ENCODE measurements at regions not wholly inside any gene's neighbourhood (a gene's known extent, or its start where the extent isn't known, plus 50 kb on each side); places are given as distances from the start of the nearest gene placed in this dataset.

GRCh38 chr17:6239241-6239798, 169.1 kb downstream of the WSCD1 start:
- H3K27ac ChIP-seq, result no peak overlapping the region
- TF ChIP-seq CTCF (conservative IDR thresholded peaks at IDR 0.05), result no peak

DNA sequence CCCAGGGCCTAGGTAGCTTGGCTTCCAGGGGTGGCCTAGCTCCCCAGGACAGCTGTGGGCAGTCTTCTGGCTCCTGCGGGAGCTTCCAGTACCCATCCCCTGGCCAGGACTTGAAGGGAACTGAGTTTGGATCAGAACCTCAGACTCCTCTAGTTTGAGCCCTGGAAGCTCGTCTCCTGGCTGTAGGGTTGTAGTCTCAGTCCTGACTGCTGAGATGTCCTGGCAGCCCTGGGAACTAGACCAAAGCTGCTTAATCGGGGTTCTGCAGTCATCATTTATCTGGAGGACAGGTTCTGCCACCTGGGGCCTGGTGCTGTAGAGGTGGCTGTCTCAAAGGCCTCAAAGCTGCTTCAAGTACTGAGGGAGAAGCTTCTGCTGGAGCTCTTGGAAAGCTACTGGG, 163.7 kb downstream of the WSCD1 start:
- no peak for TF ChIP-seq CTCF (conservative IDR thresholded peaks at IDR 0.05)
- no peak overlapping the region for H3K27ac ChIP-seq

GRCh38 chr17:6233339-6233738, 163.2 kb downstream of the WSCD1 start:
- no peak overlapping the region for H3K27ac ChIP-seq
- no peak for TF ChIP-seq CTCF (conservative IDR thresholded peaks at IDR 0.05)

GRCh38 chr17:6232732-6233101, 162.5 kb downstream of the WSCD1 start:
- H3K27ac ChIP-seq, result no peak overlapping the region
- no peak for TF ChIP-seq CTCF (conservative IDR thresholded peaks at IDR 0.05)

DNA sequence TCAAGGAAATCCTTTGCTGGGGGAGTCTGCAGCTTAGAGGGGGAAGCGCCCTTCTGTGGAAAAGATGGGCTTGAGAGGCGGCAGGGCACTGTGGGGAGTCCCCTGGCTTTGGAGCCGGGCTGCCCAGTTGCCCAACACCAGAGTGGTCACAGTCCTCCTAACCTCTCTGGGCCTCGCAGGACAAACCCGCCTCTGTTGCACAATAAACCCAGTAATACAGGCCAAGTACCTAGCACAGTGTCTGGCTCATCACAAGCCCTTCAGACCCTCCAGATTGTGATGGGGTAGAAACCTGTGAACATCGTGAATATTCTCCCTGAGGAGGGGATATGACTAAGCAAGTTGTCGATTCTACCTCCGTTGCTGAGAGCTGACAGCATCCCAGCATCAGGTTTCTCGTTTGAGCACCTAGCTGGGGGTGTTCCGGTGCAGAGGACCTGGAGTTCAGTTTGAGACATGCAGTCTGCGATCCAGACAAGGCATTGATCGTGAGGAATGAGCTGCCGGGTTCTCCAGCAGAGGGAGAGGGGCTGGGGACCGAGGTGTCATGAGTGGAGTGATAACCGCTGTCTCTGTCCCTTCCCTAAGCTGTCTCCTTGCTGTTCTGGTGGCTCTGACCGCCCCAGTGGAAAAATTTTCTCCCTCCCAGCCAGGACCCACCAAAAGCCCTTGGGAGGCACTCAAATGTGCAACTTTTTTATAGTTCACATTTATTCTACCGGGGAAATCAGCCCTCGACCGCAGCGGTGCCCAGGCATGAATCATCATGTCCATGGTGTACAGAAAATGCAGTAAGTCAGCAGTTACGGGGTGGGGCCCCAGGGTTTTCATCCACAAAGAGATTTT, 161.9 kb downstream of the WSCD1 start:
- no peak for TF ChIP-seq CTCF (conservative IDR thresholded peaks at IDR 0.05)
- no peak overlapping the region for H3K27ac ChIP-seq

GRCh38 chr17:6231465-6231864, 161.3 kb downstream of the WSCD1 start:
- TF ChIP-seq CTCF (conservative IDR thresholded peaks at IDR 0.05), result no peak
- H3K27ac ChIP-seq, result no peak overlapping the region

DNA sequence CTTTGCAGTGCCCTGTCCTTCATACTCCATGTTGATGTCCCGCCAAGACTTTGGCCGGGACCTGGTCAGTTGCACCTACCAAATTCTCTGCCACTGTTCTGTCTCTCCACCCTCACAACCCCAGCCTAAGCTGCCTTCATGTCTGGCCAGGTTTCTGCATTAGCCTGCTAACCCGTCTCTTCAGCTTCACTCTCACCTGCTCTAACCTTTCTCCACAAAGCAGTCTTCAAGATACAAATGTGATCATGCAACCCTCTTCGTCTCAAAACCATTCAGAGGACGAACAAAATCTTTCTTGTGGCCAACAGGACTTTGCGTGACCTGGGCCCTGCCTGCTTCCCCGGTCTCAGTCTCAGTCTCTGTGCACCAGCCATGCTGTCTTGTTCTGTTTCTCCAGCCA, 148.2 kb downstream of the WSCD1 start:
- H3K27ac ChIP-seq, result no peak overlapping the region
- TF ChIP-seq CTCF (conservative IDR thresholded peaks at IDR 0.05), result no peak

Data from VCaP (cell line).